ENCODE measurements at regions not wholly inside any gene's neighbourhood (a gene's known extent, or its start where the extent isn't known, plus 50 kb on each side); places are given as distances from the start of the nearest gene placed in this dataset.

DNA sequence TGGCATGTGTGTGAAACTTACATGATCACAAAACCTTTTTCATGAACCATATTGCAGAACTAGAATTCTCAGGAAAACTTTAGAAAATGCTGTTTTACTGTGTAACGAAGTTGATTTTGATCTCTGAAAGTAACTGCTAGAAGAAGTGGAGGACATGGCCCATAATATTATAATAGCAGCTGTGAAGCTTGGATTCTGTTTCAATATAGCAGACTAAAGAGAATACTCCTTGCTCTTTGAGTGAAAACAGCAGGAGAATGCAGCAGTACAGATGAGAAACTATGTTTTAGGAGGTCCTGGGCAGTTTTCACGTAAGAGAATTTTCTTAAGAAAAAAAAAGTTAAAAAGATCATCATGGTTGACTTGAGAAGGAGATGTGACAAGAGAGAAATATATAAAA lies 76.7 kb upstream of the POU2AF2 start:
- WGBS, 2 donors: 79 to 86% methylated on average over 2 of the region's 2 CpGs
- ATAC-seq (ENCODE audit: low FRiP score in 2 of 2): no peak
- DNase-seq: no peak
- Histone ChIP-seq H3K9me3 (no peaks in the 10 kb centered on the region), H3K36me3 (no peaks in the 10 kb centered on the region), H3K4me1 (no peaks in the 10 kb centered on the region), H3K27me3 (no peaks in the 10 kb centered on the region), H3K4me3 (no peak overlapping the region), H3K27ac (no peak overlapping the region)
- TF ChIP-seq POLR2A (IDR thresholded peaks at IDR 0.05) (no peak), EP300 (IDR thresholded peaks at IDR 0.05) (no peak), POLR2AphosphoS5 (IDR thresholded peaks at IDR 0.05) (no peak)
- TF ChIP-seq, protein P1, sequence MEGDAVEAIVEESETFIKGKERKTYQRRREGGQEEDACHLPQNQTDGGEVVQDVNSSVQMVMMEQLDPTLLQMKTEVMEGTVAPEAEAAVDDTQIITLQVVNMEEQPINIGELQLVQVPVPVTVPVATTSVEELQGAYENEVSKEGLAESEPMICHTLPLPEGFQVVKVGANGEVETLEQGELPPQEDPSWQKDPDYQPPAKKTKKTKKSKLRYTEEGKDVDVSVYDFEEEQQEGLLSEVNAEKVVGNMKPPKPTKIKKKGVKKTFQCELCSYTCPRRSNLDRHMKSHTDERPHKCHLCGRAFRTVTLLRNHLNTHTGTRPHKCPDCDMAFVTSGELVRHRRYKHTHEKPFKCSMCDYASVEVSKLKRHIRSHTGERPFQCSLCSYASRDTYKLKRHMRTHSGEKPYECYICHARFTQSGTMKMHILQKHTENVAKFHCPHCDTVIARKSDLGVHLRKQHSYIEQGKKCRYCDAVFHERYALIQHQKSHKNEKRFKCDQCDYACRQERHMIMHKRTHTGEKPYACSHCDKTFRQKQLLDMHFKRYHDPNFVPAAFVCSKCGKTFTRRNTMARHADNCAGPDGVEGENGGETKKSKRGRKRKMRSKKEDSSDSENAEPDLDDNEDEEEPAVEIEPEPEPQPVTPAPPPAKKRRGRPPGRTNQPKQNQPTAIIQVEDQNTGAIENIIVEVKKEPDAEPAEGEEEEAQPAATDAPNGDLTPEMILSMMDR (IDR thresholded peaks at IDR 0.05): no peak

GRCh38 chr11:111167666-111168065 lies 77.9 kb upstream of the POU2AF2 start:
- no peak for ATAC-seq (ENCODE audit: low FRiP score in 2 of 2)
- TF ChIP-seq POLR2A (IDR thresholded peaks at IDR 0.05) (no peak), POLR2AphosphoS5 (IDR thresholded peaks at IDR 0.05) (no peak), EP300 (IDR thresholded peaks at IDR 0.05) (no peak)
- TF ChIP-seq, protein P1 (IDR thresholded peaks at IDR 0.05): no peak
- DNase-seq: no peak

DNA sequence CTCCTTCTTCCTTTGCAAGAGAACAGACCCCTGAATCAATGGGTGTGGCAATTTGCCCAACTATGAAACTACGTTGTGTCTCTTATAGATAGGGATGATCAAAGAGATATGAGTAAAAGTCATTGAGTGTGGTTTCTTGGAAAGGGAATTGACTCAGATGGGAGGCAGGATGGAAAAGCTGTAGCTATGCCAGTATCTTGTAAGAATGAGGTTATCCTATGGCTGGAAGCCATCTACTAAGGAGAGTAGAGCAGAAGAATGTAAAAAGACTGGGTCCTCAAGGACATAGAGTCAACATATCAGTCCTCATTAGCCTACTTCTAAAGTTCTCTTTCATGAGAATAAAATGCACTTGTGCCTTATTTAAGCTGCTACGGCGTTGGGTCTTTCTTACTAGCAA lies 78.9 kb upstream of the POU2AF2 start:
- Histone ChIP-seq H3K27ac (no peak overlapping the region), H3K27me3 (no peaks in the 10 kb centered on the region), H3K36me3 (no peaks in the 10 kb centered on the region), H3K4me3 (no peak overlapping the region), H3K9me3 (no peaks in the 10 kb centered on the region), H3K4me1 (no peaks in the 10 kb centered on the region)
- ATAC-seq (ENCODE audit: low FRiP score in 2 of 2) (peak; percentile 43 to 80), DNase-seq (no peak)
- 47 to 57% methylated on average over 3 of the region's 3 CpGs for WGBS, 2 donors
- TF ChIP-seq EP300 (IDR thresholded peaks at IDR 0.05): no peak
- no peak for TF ChIP-seq POLR2AphosphoS5 (IDR thresholded peaks at IDR 0.05)
- TF ChIP-seq, protein P1 (IDR thresholded peaks at IDR 0.05): no peak
- TF ChIP-seq POLR2A (IDR thresholded peaks at IDR 0.05): no peak

More at GRCh38 chr11:111167666-111168065, 77.9 kb upstream of the POU2AF2 start:
- Histone ChIP-seq H3K4me3 (no peak overlapping the region), H3K9me3 (no peaks in the 10 kb centered on the region), H3K36me3 (no peaks in the 10 kb centered on the region), H3K4me1 (no peaks in the 10 kb centered on the region), H3K27ac (no peak overlapping the region), H3K27me3 (no peaks in the 10 kb centered on the region)
- 81 to 96% methylated on average over 2 of the region's 2 CpGs for WGBS, 2 donors

- H3K36me3 ChIP-seq: no peaks in the 10 kb centered on the region
- ATAC-seq (ENCODE audit: low FRiP score in 2 of 2) (no peak), DNase-seq (no peak)
- H3K4me3 ChIP-seq: no peak overlapping the region
- no peaks in the 10 kb centered on the region for H3K9me3 ChIP-seq
- no peak overlapping the region for H3K27ac ChIP-seq
- no peak for TF ChIP-seq POLR2A (IDR thresholded peaks at IDR 0.05)
- TF ChIP-seq POLR2AphosphoS5 (IDR thresholded peaks at IDR 0.05): no peak
- TF ChIP-seq, protein P1 (IDR thresholded peaks at IDR 0.05): no peak
- no peak for TF ChIP-seq EP300 (IDR thresholded peaks at IDR 0.05)
- H3K27me3 ChIP-seq: no peaks in the 10 kb centered on the region
- WGBS, 2 donors: 33 to 59% methylated on average over 1 of the region's 1 CpG
- H3K4me1 ChIP-seq: no peaks in the 10 kb centered on the region
Measured at GRCh38 chr11:111162305-111162704, 83.2 kb upstream of the POU2AF2 start.

- 90 to 91% methylated on average over 11 of the region's 11 CpGs for WGBS, 2 donors
Measured at GRCh38 chr11:111157571-111157970, 88.0 kb upstream of the POU2AF2 start.

More at GRCh38 chr11:111157571-111157970, 88.0 kb upstream of the POU2AF2 start:
- H3K4me1 ChIP-seq: no peaks in the 10 kb centered on the region
- H3K36me3 ChIP-seq: no peaks in the 10 kb centered on the region
- H3K4me3 ChIP-seq: no peak overlapping the region
- no peak overlapping the region for H3K27ac ChIP-seq
- H3K9me3 ChIP-seq: no peaks in the 10 kb centered on the region
- ATAC-seq (ENCODE audit: low FRiP score in 2 of 2) (no peak), DNase-seq (no peak)
- TF ChIP-seq, protein P1 (IDR thresholded peaks at IDR 0.05): no peak
- TF ChIP-seq POLR2A (IDR thresholded peaks at IDR 0.05) (no peak), POLR2AphosphoS5 (IDR thresholded peaks at IDR 0.05) (no peak)
- H3K27me3 ChIP-seq: no peaks in the 10 kb centered on the region

All from upper lobe of left lung (tissue), 6 donors.